IMR-90 (cell line): ENCODE measurements at regions not wholly inside any gene's neighbourhood (a gene's known extent, or its start where the extent isn't known, plus 50 kb on each side); places are given as distances from the start of the nearest gene placed in this dataset. TPM values are rescaled to one million over a fixed set of nuclear protein-coding genes. Genes with fewer than 3 reads are reported as not detected.
"Not testable (repeated sequence)": the region's sequence is repeated elsewhere in the genome, so short reads cannot be mapped to it uniquely, and the experiment has no call there.

ENCODE experiments used
- ATAC-seq: fragments of 200-7000 bp; cut with Tn5 transposase; 2 replicates; pipeline ENCODE4 v1.9.1; 2020; ENCODE audit warnings: low read depth, mild to moderate bottlenecking, moderate library complexity
- BruUV-seq: library from RNA; stranded (reverse); fragments of 400-500 nt; replicated peaks from 2 replicates; lab custom pipeline; 2021; lab: Mats Ljungman, UMichigan
- CTCF ChIA-PET: fragments of 300-600 bp; formaldehyde crosslinking; extraction: SDS; loops from one replicate; lab custom pipeline; 2021; ENCODE audit warnings: antibody characterized with exemption; lab: Yijun Ruan, JAX
- POLR2A ChIA-PET: fragments of 300-600 bp; sonication (Branson Sonifier 250); formaldehyde crosslinking; loops from one replicate; lab custom pipeline; 2022; ENCODE audit warnings: antibody characterized with exemption; ENCODE audit not compliant: unreplicated experiment; lab: Charles Lee
- DNase-seq: peaks from one replicate; pipeline ENCODE4 v3.0.0; 2013
- H2AFZ ChIP-seq: replicated peaks from 2 replicates; pipeline ENCODE3; 2013; ENCODE audit warnings: low read length, mild to moderate bottlenecking; ENCODE audit not compliant: poor library complexity
- H2AK5ac ChIP-seq: 2 replicates; pipeline ENCODE4 v1.6.1; 2013; ENCODE audit warnings: low read depth, low read length, inconsistent platforms
- H2AK9ac ChIP-seq: replicated peaks from 2 replicates; pipeline ENCODE3; 2013; ENCODE audit warnings: mild to moderate bottlenecking, low read depth, low read length, moderate library complexity; ENCODE audit not compliant: poor library complexity
- H2BK120ac ChIP-seq: 2 replicates; pipeline ENCODE4 v1.6.1; 2013; ENCODE audit warnings: low read depth, low read length, inconsistent platforms
- H2BK15ac ChIP-seq: 3 replicates; pipeline ENCODE4 v1.6.1; 2013; ENCODE audit warnings: low read depth, low read length, inconsistent platforms
- H2BK20ac ChIP-seq: 2 replicates; pipeline ENCODE4 v1.6.1; 2013; ENCODE audit warnings: low read depth, mild to moderate bottlenecking, inconsistent platforms, low read length, moderate library complexity
- H2BK5ac ChIP-seq: 2 replicates; pipeline ENCODE4 v1.6.1; 2013; ENCODE audit warnings: mild to moderate bottlenecking, low read depth, low read length, inconsistent platforms; ENCODE audit not compliant: poor library complexity, severe bottlenecking
- H3K14ac ChIP-seq: replicated peaks from 2 replicates; pipeline ENCODE4 v1.6.1; 2013; ENCODE audit warnings: low read depth, low read length, inconsistent platforms
- H3K18ac ChIP-seq: 2 replicates; pipeline ENCODE4 v1.6.1; 2013; ENCODE audit warnings: low read depth, low read length, control low read depth
- H3K23ac ChIP-seq: 2 replicates; pipeline ENCODE4 v1.6.1; 2013; ENCODE audit warnings: low read depth, low read length, inconsistent platforms
- H3K27ac ChIP-seq: 2 replicates; pipeline ENCODE4 v1.5.1; 2013; ENCODE audit warnings: mild to moderate bottlenecking, control low read depth, low read length; ENCODE audit not compliant: insufficient read depth
- H3K27me3 ChIP-seq: 2 replicates; pipeline ENCODE4 v1.6.1; 2013; ENCODE audit warnings: low read length; ENCODE audit not compliant: control insufficient read depth, insufficient read depth
- H3K36me3 ChIP-seq: 2 replicates; pipeline ENCODE4 v1.6.1; 2013; ENCODE audit warnings: low read length, mixed read lengths; ENCODE audit not compliant: control insufficient read depth, insufficient read depth
- H3K4ac ChIP-seq: 2 replicates; pipeline ENCODE4 v1.6.1; 2013; ENCODE audit warnings: low read depth, low read length, inconsistent platforms
- H3K4me1 ChIP-seq: 2 replicates; pipeline ENCODE4 v1.6.1; 2013; ENCODE audit warnings: low read length, mixed read lengths; ENCODE audit not compliant: control insufficient read depth, insufficient read depth
- H3K4me2 ChIP-seq: 2 replicates; pipeline ENCODE4 v1.6.1; 2013; ENCODE audit warnings: low read depth, mild to moderate bottlenecking, control low read depth, low read length, moderate library complexity
- H3K4me3 ChIP-seq: 2 replicates; pipeline ENCODE4 v1.5.1; 2013; ENCODE audit warnings: low read depth, mild to moderate bottlenecking, control low read depth, low read length, moderate library complexity; ENCODE audit not compliant: insufficient read depth
- H3K56ac ChIP-seq: 2 replicates; pipeline ENCODE4 v1.6.1; 2013; ENCODE audit warnings: low read length, inconsistent platforms; ENCODE audit not compliant: insufficient read depth; ENCODE audit errors: extremely low read depth
- H3K79me1 ChIP-seq, 2 experiments: 2 replicates each; pipeline ENCODE4 v1.6.1; 2013; ENCODE audit warnings: low read length in 2 of 2, inconsistent platforms in 1 of 2, low read depth in 1 of 2
- H3K9ac ChIP-seq: 2 replicates; pipeline ENCODE4 v1.6.1; 2013; ENCODE audit warnings: low read depth, low read length, control low read depth
- H3K9me1 ChIP-seq: 2 replicates; pipeline ENCODE4 v1.6.1; 2013; ENCODE audit warnings: low read length, inconsistent platforms; ENCODE audit not compliant: insufficient read depth
- H3K9me3 ChIP-seq: 2 replicates; pipeline ENCODE4 v1.6.1; 2013; ENCODE audit warnings: low read length; ENCODE audit not compliant: control insufficient read depth, insufficient read depth
- H4K20me1 ChIP-seq: 2 replicates; pipeline ENCODE4 v1.6.1; 2013; ENCODE audit warnings: low read length, inconsistent platforms; ENCODE audit not compliant: insufficient read depth
- H4K5ac ChIP-seq: 2 replicates; pipeline ENCODE4 v1.6.1; 2013; ENCODE audit warnings: mild to moderate bottlenecking, low read depth, low read length, control low read depth
- H4K8ac ChIP-seq, 2 experiments: 2 replicates each; pipeline ENCODE4 v1.6.1; 2013; ENCODE audit warnings: low read depth in 2 of 2, low read length in 2 of 2, control low read depth in 1 of 2, inconsistent platforms in 1 of 2
- H4K91ac ChIP-seq: 2 replicates; pipeline ENCODE4 v1.6.1; 2013; ENCODE audit warnings: low read depth, low read length, inconsistent platforms; ENCODE audit not compliant: insufficient read depth
- WGBS, 2 experiments: methylation state at CpG; one replicate each; pipeline versions ENCODE4 v1.1.5 to v1.1.7; 2013; ENCODE audit warnings: missing lambda C conversion rate in 2 of 2; ENCODE audit not compliant: insufficient read length in 1 of 2; ENCODE audit errors: extremely low coverage in 2 of 2; 5-methylcytosine and 5-hydroxymethylcytosine counted together
- dilution Hi-C: fragments of 300-500 bp; cut with HindIII; formaldehyde crosslinking; loops from one replicate; pipeline ENCODE4 v1.14.3; 2018; ENCODE audit warnings: low sequenced_read_pairs; ENCODE audit not compliant: unreplicated experiment
- in situ Hi-C: fragments of 300-500 bp; cut with MboI; formaldehyde crosslinking; loops from 3 replicates; pipeline ENCODE4 v1.14.3; 2019; ENCODE audit warnings: low sequenced_read_pairs, inconsistent platforms, mixed read lengths
- intact Hi-C: fragments of 100-400 bp; cut with micrococcal nuclease; formaldehyde crosslinking; loops from 2 replicates; pipeline ENCODE4 v1.10.0; 2022
- microRNA-seq, 2 experiments: library from miRNA; stranded (forward) in 1 of 2; unstranded in 1 of 2; fragments of 10-50 nt in 1 of 2; fragments of <30 nt in 1 of 2; gene quantifications in 1 of 2; microRNA quantifications in 1 of 2; one replicate each; pipeline versions ENCODE3 to v1.1.0; 2013 to 2020; ENCODE audit not compliant: insufficient read depth in 1 of 2, insufficient read length in 1 of 2, unreplicated experiment in 1 of 2
- small RNA-seq, 5 experiments: library from RNA; depleted of rRNA; stranded (forward); fragments of <200 nt; gene quantifications; one replicate each; pipeline ENCODE3, GENCODE V24; 2012

DNA sequence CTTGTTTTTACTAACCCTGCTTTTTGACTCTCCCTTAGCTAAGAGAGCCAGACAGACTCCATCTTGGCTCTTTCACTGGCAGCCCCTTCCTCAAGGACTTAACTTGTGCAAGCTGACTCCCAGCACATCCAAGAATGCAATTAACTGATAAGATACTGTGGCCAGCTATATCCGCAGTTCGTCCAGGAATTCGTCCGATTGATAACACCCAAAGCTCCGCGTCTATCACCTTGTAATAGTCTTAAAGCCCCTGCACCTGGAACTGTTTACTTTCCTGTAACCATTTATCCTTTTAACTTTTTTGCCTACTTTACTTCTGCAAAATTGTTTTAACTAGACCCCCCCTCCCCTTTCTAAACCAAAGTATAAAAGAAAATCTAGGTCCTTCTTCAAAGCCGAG is 50.8 kb upstream of the WDR72 start:
- no CpG with 5 or more reads among the region's 7 CpGs for WGBS, 2 experiments
- H3K9me1 ChIP-seq, result not testable (repeated sequence)

More for the DNA sequence above, 50.8 kb upstream of the WDR72 start:
- H3K9me3 ChIP-seq, H2AK5ac ChIP-seq, H3K4me2 ChIP-seq, H3K18ac ChIP-seq, in situ Hi-C loops, H3K27me3 ChIP-seq, BruUV-seq, H2BK20ac ChIP-seq, H3K4me3 ChIP-seq, dilution Hi-C loops, H4K20me1 ChIP-seq, POLR2A ChIA-PET, CTCF ChIA-PET, H2BK120ac ChIP-seq, H3K4ac ChIP-seq, H2BK5ac ChIP-seq, H2AK9ac ChIP-seq, H2BK15ac ChIP-seq, H4K8ac ChIP-seq, H3K14ac ChIP-seq, ATAC-seq, H3K27ac ChIP-seq, H4K5ac ChIP-seq, H2AFZ ChIP-seq, DNase-seq, H3K79me1 ChIP-seq, intact Hi-C loops, H3K4me1 ChIP-seq, H4K91ac ChIP-seq, H3K9ac ChIP-seq, H3K23ac ChIP-seq, H3K36me3 ChIP-seq, H3K56ac ChIP-seq: not testable (repeated sequence)

Small RNA genes in the stretch of these regions (microRNA-seq; reads per million reads assigned to microRNA genes)
- gene AC084759.1 (ENCODE audit: insufficient read depth, insufficient read length), result not detected

Small RNA genes in the stretch of these regions (small RNA-seq; reads per million reads assigned to genes)
- 0 reads per million in 5 experiments for gene AC084759.1
